ENCODE measurements at regions not wholly inside any gene's neighbourhood (a gene's known extent, or its start where the extent isn't known, plus 50 kb on each side); places are given as distances from the start of the nearest gene placed in this dataset.

DNA sequence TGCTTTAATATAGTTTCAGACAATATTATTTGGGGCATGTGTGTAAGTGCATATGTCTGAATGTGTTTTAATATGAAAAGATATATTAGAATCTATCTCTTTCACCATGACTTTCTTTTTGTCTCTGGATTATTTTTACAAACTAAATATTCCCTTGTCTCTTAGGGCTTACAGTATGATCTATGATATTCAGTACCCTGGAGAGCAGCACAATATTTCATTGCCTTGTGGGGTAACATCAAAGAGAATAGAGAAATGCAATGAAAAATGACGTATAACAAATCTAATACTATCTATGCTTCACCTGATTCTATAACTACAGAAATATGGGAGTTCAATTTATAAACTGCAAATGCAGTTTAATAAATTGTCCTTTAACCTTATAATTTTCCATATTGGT is 2084.5 kb downstream of the MRPL39 start:
- DNase-seq (ENCODE audit: low spot score), result no peak
- intact Hi-C loops (cut with DNase I), result no loop called here
- no peak for ATAC-seq

- ATAC-seq, result no peak
- intact Hi-C loops (cut with DNase I), result no loop called here
- DNase-seq (ENCODE audit: low spot score), result no peak
These were observed 2099.8 kb downstream of the MRPL39 start for GRCh38 chr21:23507501-23507900.

DNA sequence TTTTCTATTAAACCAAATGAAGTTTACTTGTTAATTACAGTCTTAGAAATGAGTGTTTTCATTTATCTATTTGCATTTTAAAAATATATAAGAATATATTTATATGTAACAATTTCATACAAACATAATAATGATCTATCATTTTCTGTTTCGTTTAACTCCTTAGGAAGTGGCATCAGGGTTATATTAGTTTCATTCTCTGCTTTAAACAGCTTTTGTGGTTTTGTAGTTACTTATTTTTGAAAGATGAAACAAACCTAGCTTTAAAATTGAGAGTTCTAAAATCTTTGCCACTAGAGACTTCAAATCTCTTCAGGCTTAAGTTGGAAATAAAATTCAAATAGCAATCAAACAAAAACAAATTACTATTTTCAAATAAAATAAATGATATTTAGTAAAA is 2110.6 kb downstream of the MRPL39 start:
- DNase-seq (ENCODE audit: low spot score), result no peak
- ATAC-seq, result no peak
- intact Hi-C loops (cut with DNase I), result no loop called here

DNA sequence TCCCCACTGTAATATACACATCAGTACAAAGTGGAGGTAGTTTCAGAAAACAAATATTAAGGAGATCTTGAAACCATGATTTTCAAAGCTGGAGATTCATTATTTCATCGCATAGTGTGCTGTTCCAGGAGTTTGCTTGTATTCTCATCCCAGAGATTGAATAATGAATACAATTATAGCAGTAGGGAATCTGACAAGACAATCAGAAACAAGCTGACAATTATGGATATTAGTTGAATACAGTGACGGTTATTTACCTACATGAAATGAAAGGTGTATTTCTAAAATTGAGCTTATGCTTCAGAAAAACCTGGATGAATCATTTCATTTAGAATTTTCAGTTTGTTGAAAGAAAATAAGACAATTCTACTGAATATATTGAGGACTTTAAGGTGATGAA is 2119.0 kb downstream of the MRPL39 start:
- intact Hi-C loops (cut with DNase I), result no loop called here

GRCh38 chr21:23480591-23481270 is 2126.6 kb downstream of the MRPL39 start:
- DNase-seq (ENCODE audit: low spot score), result no peak
- intact Hi-C loops (cut with DNase I), result no loop called here
- no peak for ATAC-seq

More for the DNA sequence above, 2119.0 kb downstream of the MRPL39 start:
- ATAC-seq (no peak), DNase-seq (ENCODE audit: low spot score) (no peak)

DNA sequence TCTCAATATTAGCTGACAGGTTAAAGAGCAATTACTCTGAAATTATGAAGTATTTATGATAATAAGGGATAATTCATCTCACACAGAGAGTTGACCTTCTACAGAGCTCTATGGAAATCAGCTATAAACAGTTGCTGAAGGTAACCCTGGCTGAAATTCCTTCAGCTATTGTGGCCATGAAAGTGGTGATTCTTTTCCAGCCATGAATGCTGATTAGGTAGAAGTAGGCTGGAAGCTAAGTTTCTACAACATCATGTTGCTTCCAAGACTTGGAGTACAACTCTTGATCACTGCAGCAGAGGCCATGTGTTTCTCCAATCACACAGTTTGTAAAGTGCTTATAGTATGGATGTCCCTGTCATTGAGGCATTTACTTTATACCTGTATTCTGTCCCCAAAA is 2128.9 kb downstream of the MRPL39 start:
- intact Hi-C loops (cut with DNase I), result no loop called here
- ATAC-seq, result no peak
- DNase-seq (ENCODE audit: low spot score), result no peak

- intact Hi-C loops (cut with DNase I), result no loop called here
- no peak for ATAC-seq
- no peak for DNase-seq (ENCODE audit: low spot score)
These were observed 2131.7 kb downstream of the MRPL39 start for GRCh38 chr21:23475281-23476219.

DNA sequence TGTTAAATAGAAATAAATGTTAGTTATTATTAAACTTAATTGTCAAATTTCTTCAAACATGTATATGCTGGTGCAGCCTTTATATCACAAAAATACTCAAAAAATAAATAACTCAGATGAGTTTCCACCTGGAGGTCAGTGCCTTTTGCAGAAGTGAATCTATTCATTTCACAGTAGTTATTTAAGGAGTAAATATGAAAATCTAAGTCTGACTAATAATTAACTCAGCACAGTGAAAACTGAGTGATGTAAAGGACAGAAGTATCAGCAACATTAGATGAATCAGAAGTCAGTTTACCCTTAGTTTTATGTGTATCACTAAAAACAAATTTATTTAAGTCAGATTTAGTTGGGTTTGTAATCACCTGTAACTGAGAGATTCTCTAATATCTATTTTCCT is 2135.4 kb downstream of the MRPL39 start:
- intact Hi-C loops (cut with DNase I), result no loop called here
- no peak for ATAC-seq
- no peak for DNase-seq (ENCODE audit: low spot score)

- ATAC-seq (no peak), DNase-seq (ENCODE audit: low spot score) (no peak)
- intact Hi-C loops (cut with DNase I), result no loop called here
These were observed 2143.9 kb downstream of the MRPL39 start for GRCh38 chr21:23463365-23463764.

DNA sequence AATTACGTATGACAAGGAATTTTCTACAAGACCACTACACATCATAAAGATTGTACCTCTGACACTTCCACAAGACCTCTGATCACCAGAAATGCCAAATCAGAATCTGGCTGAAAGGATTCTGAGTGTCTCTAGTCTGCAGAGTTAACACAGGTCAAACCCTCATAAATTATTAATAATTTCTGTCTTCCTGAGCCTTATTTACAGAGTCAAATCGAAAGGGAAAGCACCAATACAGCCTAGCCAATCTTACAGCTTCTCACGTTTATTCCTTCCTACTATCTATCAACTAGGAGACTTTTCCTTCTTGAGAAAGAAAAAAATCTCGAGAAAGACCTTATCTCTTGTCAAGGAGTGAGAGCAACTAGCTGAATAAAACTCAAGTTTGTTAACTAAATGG is 2151.6 kb downstream of the MRPL39 start:
- intact Hi-C loops (cut with DNase I), result no loop called here
- no peak for ATAC-seq
- no peak for DNase-seq (ENCODE audit: low spot score)

DNA sequence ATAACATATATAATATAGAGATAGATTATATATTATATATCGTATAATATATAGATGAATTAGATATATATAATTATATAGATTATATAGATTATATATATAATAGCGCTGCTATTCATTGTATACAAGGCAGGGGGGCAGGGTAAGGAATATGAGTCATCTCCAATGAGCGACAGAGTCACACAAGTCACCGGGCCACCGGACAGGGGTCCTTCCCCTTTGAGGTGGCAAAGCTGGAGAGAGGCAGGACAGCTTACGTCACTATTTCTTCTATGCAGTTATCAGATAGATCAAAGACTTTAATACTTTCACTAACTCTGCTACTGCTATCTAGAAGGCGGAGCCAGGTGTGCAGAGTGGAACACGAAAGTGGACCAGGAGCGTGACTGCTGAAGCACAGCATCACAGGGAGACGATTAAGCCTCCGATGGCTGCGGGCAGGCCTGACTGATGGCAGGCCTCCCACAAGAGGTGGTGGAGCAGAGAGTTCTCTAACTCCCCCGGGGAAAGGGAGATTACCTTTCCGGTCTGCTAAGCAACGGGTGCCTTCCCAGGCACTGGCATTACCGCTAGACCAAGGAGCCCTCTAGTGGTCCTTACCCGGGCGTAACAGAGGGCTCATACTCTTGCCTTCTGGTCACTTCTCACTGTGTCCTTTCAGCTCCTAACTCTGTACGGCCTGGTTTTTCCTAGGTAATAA is 2154.7 kb downstream of the MRPL39 start:
- ATAC-seq (no peak), DNase-seq (ENCODE audit: low spot score) (no peak)
- intact Hi-C loops (cut with DNase I), result no loop called here

DNA sequence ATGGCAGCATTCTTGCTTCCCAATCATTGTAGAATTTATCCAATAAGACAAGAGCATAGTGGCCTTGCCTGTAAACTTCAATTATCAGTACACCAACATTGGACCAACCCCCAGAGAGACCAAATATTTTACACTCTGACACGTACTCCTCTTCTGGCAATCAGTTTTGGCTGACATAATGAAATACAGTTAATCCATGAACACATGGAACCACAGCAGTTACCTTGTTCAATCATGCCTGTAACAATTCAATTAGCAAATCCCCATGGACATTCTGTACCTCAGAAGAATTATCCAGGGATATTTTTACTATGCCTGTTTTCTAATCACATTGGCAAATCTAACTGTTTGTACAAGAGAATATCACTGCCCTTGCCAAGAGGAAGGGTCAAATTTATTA is 2162.0 kb downstream of the MRPL39 start:
- ATAC-seq (no peak), DNase-seq (ENCODE audit: low spot score) (no peak)
- intact Hi-C loops (cut with DNase I), result no loop called here

DNA sequence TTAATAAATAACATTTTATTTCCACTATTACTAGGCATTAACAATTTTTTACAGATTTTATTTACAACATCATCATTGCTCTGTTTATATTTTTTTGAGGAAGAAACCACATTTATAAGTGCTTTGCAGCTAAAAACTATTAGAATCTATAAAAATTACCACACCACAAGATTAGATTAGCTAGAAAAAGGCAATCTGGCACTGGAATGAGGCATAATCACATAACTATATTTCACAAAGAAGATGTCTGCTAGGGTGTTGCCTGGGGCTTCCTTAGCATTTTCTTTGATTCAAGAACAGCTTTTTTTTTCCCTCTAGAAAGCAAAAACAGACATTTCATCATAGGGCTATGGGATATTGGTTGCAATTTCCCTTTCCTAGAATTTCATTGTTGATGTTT is 2169.2 kb downstream of the MRPL39 start:
- intact Hi-C loops (cut with DNase I), result no loop called here
- no peak for DNase-seq (ENCODE audit: low spot score)
- ATAC-seq, result no peak

GRCh38 chr21:23402929-23403520 is 2204.3 kb downstream of the MRPL39 start:
- DNase-seq (ENCODE audit: low spot score) (no peak), ATAC-seq (no peak)
- intact Hi-C loops (cut with DNase I), result no loop called here

GRCh38 chr21:23401278-23401677 is 2206.0 kb downstream of the MRPL39 start:
- intact Hi-C loops (cut with DNase I), result no loop called here
- no peak for ATAC-seq

GRCh38 chr21:23398726-23399125 is 2208.6 kb downstream of the MRPL39 start:
- no peak for DNase-seq (ENCODE audit: low spot score)
- ATAC-seq, result no peak
- intact Hi-C loops (cut with DNase I), result no loop called here

More at GRCh38 chr21:23401278-23401677, 2206.0 kb downstream of the MRPL39 start:
- DNase-seq (ENCODE audit: low spot score), result no peak

GRCh38 chr21:23394458-23394857 is 2212.8 kb downstream of the MRPL39 start:
- ATAC-seq (no peak), DNase-seq (ENCODE audit: low spot score) (no peak)
- intact Hi-C loops (cut with DNase I), result no loop called here

- ATAC-seq (no peak), DNase-seq (ENCODE audit: low spot score) (no peak)
- intact Hi-C loops (cut with DNase I), result no loop called here
These were observed 2222.6 kb downstream of the MRPL39 start for GRCh38 chr21:23384679-23385078.

GRCh38 chr21:23374155-23374554 is 2233.1 kb downstream of the MRPL39 start:
- intact Hi-C loops (cut with DNase I), result no loop called here
- ATAC-seq (no peak), DNase-seq (ENCODE audit: low spot score) (no peak)
